HG03565 (cell line): ENCODE measurements at regions not wholly inside any gene's neighbourhood (a gene's known extent, or its start where the extent isn't known, plus 50 kb on each side); places are given as distances from the start of the nearest gene placed in this dataset.
"Not testable (repeated sequence)": the region's sequence is repeated elsewhere in the genome, so short reads cannot be mapped to it uniquely, and the experiment has no call there.

ENCODE experiments used
- ATAC-seq: cut with Tn5 transposase; IDR thresholded peaks from one replicate; pipeline ENCODE4 v1.9.1; 2021; ENCODE audit warnings: mild to moderate bottlenecking, moderate library complexity; ENCODE audit not compliant: unreplicated experiment

DNA sequence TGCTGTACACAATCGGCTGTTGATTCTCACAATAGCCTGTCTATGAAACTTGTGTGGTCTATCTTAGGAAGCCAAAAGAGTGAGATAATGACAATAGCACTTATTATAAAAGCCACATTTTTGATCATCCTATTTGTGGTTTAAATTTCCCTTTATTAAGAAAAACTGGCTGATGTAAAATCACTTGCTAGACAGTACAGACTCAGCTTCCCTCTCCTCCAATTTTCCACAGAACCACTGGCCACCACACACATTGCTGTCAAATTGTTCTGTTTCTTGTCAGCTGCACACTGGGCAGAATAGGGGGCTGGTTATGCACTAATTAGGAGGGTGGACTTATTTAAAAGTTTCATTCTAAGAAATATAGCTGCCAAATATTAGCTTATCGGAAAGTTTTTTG, 425.9 kb downstream of the EPHA3 start:
- no peak for ATAC-seq

DNA sequence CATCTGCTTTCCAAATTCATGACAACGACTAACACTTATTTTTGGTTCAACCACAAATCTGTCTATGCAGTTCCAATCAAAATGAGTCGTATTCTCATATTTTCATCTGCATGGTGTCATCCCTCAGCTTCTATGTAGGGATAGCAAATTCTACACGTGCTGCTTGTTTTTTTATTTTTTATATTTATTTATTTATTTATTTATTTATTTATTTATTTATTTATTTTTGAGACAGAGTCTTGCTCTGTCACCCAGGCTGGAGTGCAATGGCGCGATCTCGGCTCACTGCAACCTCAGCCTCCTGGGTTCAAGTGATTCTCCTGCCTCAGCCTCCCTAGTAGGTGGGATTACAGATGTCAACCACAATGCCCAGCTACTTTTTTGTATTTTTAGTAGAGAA, 447.2 kb downstream of the EPHA3 start:
- not testable (repeated sequence) for ATAC-seq

DNA sequence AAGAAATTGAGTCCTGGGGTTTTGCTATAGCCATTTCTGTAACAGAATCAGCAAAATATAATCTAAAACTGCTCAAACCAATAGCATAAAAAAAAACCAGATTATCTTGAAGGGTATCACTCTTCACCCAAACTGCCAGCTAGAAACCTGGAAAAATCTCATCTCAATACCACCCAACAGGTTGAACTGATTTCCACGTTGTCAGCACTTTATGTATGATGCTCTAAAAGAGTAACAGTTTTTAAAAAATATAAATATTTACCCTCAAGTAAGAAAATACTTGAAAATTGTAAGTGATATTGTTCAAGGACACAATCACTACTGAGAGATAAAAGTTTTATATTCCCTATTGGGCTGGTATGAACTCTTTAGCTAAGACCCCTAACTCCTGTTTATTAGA, 451.3 kb downstream of the EPHA3 start:
- no peak for ATAC-seq

DNA sequence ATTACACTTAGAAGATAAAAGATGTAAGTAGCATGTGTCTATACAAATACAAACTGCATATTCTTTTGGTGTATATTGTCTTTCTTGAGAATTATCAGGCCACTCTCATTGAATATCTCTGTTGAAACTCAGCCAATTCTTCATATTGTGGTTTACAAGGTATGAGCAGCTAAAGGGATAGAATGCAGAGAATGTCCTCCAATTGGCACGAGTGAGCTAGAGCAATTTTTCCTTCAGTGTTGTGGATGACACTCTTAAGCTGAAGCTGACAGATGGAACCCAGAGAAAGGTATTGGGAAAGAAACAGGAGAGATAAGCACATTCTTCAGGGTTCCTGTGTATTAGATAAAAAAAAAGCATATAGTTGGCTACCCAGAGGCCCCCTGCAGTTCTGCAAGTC, 453.1 kb downstream of the EPHA3 start:
- ATAC-seq = no peak

DNA sequence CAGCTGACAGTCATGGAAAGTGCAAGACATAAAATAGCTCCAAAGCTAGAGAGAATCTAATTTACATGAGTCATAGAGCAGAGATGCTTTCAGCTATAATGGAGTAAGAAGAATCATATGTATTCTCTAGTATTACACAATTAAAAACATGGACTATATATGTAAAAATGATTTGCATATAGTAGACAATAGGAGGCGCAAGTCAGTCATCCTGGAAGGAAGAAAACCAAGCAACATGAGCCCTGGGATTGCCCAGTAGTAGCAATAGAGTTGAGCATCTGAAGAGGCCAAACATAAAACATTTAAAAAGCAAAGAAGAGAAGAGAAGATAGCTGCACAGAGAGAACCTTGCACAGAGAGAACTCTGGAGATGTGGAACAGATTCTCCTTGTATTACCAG, 455.0 kb downstream of the EPHA3 start:
- no peak for ATAC-seq

DNA sequence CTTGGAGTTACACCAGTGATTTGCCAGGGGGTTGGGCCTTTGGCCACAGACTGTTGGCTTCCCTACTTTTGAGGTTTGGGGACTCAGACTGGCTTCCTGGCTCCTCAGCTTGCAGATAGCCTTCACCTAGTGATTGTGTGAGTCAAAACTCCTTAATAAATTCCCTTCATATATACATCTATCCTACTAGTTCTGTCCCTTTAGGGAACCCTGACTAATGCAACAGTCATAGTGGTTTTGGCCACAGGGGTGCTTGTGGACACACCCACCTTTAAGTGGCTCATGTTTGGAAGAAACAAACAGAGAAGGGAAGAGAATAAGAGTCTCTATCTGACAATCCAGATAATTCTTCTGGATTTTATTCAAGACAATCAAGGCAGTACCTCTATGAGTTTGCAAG, 457.7 kb downstream of the EPHA3 start:
- ATAC-seq = no peak

DNA sequence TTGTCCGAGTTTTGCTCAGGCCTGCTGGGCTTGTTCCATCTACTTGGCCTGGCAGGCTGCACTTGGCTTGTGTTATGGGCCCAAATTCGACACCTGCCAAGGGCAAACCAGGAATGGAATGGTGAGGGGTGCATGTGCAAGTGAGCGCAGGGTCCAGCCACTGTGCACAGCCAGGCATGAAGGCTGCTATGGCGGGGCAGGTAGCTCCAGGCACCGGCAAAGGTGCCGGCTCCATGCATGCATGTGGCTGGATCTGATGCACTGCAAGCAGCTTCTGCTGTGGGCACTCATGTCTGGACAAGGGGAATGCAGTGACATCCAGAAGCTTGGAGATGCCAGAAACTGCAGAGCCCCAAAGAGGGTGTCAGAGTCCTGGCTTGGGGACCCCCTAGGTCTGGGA, 463.0 kb downstream of the EPHA3 start:
- no peak for ATAC-seq

DNA sequence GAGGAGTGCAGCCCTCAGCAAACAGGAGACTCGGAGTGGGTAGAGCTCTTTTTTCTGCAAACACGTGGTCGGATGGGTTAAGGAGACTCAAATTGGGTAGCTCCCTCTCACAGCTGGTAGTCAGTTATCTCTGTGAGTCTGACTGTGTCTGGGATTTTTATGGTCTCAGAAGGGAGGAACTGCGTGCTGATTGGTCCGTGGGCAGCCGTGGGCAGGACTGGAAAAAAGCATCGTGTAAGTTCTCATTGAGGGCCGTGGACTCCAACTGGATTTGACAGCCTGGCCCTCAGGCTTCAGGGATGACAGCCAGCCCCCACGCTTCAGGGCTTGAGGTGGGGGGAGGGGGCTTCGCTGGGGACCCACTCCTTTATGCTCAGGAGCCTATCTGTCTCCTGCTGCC, 463.9 kb downstream of the EPHA3 start:
- no peak for ATAC-seq

DNA sequence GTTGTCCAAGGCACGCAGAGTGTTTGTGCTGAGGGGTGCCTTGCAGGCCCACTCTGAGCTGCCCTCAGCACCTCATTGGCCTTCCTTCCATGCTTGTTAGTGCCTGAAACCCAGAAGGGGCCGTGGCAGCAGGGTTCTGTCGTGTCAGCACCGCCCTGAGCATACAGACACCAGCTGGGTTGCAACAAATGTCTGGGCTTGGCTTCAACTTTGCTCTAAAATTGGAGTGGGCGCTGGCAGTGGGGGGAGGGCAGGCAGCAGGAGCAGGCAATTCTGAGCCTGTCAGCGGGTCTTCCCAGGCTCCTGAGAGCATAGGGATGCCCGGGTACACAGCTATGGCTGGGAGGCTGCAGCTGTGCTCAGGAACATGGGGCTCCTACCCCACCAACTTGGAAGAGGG, 464.3 kb downstream of the EPHA3 start:
- ATAC-seq = no peak

DNA sequence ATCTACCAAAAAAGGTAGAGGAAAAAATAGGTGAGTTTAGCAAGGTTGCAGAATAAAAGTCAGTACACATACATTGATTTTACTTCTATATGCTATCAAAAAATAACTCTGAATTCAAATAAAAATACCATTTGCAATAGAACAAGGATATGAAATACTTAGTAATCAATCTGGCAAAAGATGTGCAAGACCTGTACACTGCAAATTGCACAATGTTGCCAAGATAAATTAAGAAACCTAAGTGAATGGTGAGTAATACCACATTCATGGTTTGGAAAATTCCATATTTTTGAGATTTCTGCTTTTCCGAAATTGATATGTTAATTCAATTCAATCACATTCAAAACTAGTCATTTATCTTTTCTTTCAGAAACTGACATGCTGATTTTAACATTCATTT, 464.8 kb downstream of the EPHA3 start:
- ATAC-seq = no peak

DNA sequence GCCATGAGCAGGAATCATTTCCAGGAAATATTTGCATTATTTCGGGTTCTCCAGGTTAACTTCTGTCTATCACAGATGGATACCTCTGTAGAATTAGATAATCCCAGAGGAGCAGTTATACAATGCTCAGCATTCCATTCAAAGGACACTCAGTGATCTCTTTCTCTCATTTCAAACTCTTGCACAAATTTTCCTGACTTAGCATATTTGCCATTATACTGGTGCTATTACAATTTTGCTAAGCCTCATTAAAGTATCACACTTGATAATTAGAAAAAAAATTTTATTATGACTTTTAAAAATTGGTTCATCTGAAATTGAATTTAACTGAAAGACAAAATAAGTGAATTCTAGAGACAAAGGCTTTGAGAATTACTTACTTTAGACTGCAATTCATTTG, 469.0 kb downstream of the EPHA3 start:
- no peak for ATAC-seq

DNA sequence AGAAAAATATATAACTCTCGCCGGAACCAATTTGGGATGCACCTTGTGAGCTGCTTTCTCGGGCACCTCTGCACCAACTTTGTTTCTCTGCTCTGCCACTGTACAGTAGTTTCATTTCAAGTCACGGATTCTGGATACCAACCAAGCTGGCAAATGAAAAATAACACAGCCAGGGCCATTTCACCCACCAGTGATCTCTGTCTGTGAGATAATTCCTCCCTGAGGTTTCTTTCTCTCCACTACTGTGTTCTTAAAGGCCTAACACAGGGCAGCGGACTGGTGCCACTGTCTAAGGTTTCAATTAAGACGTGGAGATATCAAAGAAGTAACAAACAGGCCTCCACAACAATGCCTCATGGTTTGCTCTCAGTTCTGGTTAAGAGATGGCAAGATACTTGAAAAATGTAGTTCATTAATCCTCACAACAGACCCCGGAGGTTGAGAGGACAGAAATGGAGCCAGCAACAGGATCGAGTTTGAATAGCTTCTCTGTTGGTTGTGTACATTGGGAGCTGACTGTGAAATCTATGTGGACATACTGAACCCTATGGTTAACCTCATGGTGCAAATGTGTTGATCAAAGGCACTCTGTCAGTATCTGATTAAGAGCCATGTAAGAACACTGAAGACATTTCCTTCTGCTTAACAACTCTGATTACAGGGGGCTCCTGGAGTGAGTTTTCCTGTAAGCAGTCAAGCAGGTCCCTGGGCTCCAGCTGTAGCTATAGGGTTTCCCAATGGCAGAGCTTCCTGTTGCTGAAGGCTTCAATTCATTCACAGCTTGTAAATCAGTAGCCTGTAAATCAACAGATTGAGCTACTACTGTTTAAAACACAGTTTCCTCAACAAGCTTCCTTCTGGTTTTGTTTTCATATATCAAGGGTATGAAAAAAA, 470.5 kb downstream of the EPHA3 start:
- no peak for ATAC-seq

DNA sequence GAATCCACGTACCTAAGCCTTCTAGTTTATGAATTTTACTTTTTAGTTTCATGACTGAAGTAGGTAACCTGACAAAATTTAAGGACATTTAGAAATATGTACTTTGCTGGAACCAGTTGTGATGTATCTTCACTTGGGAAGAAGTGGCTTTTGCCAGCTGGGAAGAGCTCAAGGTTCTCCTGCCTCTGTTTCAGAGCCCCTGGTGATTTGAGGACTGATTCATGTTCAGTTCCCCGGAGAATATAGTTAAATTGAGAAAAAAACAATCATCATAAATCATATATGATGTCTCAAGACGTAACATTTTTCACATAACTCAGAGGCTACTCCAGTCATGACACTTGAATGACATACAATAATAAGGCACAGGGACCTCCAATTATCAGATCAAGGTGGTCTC, 473.4 kb downstream of the EPHA3 start:
- no peak for ATAC-seq

DNA sequence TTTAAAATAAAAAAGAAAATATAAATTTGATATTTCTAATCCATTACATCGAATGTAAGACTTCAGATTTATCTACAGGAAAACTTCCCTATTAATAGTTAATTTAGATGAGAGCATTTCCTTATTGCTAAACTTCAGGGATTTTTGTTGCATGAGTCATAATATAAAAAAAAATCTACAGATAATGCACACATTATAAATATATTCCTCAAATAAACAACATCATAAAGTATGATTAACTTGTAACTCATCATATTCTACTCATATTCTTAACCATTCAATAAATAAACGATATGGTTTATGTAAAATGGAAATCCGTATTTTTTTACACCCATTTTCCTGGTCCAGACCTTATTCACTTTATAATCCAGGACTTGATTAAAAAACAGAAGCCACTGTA, 477.0 kb downstream of the EPHA3 start:
- no peak for ATAC-seq

DNA sequence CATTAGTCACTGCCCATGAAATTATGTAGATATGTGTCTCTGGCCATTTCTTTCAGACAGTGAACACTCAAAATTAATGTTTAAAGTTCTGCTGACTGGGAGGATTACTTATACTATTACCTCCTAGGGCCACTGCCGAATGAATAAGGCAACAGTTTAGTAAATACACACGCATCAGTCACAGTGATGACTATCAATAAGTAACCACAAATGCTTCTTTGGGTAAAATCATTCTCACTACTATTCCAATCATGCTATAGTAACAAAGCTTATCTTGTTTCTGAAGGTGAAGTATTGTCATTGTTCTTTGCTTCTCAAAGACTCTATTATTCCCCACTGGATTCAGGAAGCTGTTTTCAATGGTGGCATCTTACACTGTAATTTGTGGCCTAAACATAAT, 478.8 kb downstream of the EPHA3 start:
- ATAC-seq = no peak

DNA sequence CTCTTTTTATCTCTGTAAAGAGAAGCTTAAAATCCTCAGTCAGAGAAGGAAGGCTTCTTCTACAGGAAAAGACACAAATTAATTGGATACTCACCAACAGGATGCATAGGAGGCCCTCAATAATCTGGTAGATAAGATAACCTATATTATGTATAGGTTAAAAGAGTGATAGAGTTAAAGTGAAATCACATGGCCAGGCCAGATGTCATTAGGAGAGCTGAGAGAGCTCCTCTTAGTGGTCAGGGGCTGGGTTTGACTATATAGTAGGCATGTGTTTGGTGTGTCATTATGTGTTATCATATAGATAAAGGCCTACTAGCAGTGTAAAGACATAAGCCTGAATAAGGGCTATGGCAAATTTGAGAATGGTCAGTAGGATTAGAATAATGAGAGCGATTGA, 479.3 kb downstream of the EPHA3 start:
- ATAC-seq = no peak

DNA sequence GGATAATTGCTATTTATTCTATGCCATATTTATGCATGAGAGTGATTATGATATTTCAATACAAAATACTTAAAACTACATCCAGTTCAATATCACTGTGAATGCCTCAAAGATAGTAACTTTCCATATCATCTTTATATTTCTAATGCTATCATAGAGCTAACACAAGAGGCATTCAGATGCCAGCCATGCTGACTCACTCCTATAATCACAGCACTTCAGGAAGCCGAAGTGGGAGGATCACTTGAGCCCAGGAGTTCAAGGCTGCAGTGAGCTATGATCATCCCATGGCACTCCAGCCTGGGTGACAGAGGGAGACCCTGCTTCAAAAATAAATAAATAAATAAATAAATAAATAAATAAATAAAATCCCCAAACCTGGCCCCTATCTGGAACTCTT, 498.7 kb downstream of the EPHA3 start:
- ATAC-seq = no peak

DNA sequence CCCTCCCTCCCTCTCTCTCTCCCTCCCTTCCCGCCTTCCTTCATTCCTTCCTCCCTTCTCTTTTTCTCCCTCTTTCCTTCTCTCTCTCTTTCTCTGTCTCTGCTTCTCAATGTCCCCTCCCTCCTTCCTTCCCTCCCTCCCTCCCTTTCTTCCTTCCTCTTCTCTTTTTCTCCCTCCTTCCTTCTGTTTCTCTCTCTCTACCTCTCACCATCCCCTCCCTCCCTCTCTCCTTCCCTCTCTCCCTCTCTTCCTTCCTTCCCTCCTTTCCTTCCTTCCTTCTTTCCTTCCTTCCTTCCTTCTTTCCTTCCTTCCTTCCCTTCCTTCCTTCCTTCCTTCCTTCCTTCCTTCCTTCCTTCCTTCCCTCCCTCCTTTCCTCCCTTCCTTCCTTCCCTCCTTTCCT, 504.6 kb downstream of the EPHA3 start:
- ATAC-seq = no peak

DNA sequence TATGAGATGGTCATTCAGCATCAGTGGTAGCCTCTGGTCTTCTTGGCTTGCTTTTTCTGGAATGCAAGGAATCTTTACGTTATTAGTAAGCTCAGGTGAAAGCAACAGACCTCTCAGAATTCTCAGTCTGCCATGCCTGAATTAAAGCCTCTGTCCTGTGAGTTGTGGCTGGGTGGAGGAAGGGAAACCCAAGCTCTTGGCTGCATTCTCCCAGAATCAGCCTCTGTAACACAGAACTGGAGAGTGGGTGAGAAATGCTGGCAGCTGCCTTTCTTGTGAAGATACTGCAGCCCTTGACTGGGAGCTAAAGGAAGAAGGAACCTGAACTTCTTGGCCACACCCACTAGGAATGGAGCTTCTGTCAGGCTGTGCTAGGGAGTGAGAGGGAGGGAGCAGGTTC, 505.8 kb downstream of the EPHA3 start:
- ATAC-seq = no peak

DNA sequence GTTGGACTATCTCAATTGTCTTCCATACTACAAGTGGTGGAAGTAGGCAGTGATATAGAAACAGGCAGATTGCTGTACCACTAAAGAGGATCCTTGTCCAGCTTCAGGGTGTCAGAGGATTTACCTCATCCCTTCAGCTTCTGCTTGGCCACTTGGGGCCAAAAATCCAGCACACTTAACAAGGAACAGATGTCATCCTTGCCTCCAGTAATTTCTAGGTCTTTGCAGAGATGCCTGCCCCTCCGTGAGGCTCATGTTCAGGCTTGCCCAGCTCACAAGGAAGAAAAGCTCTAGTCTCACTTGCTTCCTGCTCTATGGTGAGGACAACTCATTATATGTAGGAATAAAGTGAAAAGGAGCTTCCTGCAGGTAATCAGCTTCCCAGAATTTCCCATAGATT, 510.3 kb downstream of the EPHA3 start:
- no peak for ATAC-seq

DNA sequence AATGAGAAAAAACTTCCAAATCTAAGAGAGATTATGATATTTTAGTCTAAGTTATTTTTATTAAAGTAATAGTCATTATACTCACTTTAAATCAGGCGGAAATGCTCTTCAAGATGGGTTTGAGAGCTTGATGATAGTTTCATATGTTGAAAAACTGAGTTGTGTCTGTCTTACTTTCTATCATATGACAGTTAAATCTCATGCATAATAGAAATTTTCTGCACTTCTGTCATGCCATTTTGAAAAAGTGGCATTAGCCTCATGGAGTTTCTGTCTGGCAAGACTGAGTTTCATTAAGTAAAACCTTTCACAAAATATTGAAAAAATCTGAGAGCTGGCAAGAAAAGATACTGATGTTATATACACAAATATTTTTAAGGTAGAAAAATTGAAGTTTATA, 511.8 kb downstream of the EPHA3 start:
- no peak for ATAC-seq

DNA sequence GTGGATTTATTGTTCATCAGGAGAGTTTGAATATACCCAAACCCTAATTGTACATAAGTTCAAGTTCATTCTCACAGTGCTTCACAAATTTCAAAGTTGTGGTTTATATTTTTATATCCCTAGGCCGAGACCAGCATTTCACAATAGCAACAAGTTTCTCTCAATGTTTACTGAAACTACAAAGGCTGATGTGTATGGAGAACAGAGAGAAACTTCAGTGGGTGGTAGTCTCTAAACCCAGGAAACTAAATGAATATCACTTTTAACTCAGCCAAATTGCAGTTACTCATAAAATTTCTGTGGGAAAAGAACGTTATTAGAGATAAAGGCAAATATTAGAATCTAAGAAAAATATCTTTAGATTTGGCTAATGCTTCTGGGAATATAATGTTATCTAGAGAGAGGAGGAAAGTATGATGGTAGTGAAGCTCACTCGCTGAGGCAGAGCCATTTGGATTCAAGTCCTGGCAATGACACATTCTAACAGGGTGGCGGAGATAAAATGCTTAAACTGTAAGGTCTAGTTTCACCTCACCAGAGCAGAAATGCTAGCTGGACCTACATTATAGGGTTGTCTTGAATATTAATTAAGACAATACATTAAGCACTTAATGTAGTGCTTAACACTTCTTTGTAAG, 514.8 kb downstream of the EPHA3 start:
- no peak for ATAC-seq

DNA sequence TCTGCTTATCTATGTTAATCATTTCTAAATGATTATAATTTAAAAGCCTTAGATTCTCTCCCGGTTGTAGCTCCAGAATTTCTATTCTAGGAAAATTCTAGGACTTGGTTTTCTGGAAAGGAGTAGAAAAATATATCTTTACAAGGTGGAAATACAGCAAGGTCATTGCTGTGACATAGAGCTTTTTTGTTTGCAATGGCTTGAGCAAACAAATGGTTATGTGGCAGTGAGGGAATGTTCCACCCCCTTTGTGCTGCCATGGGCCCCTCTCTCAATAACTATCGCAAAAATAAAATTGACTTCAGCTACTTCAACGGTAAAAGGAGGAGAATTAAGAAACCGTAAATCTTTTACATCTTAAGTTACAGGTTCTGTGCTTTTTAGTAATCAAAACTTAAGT, 517.1 kb downstream of the EPHA3 start:
- ATAC-seq = no peak
